HG02885 (cell line): ENCODE measurements at regions not wholly inside any gene's neighbourhood (a gene's known extent, or its start where the extent isn't known, plus 50 kb on each side); places are given as distances from the start of the nearest gene placed in this dataset.
A peak's percentile ranks its signal among the peaks of the same experiment; 100 is the strongest.
"Not testable (repeated sequence)": the region's sequence is repeated elsewhere in the genome, so short reads cannot be mapped to it uniquely, and the experiment has no call there.

ENCODE experiments used
- ATAC-seq: cut with Tn5 transposase; IDR thresholded peaks from one replicate; pipeline ENCODE4 v1.9.1; 2021; ENCODE audit warnings: mild to moderate bottlenecking; ENCODE audit not compliant: unreplicated experiment, poor library complexity

- ATAC-seq: no peak
Measured at GRCh38 chr11:109667719-109668118, 245.7 kb downstream of the C11orf87 start.

- no peak for ATAC-seq
Measured at GRCh38 chr11:109668973-109669634, 247.1 kb downstream of the C11orf87 start.

GRCh38 chr11:109677231-109677630, 255.2 kb downstream of the C11orf87 start:
- ATAC-seq: no peak

GRCh38 chr11:109677876-109678275, 255.9 kb downstream of the C11orf87 start:
- no peak for ATAC-seq

GRCh38 chr11:109680127-109680526, 258.1 kb downstream of the C11orf87 start:
- no peak for ATAC-seq

- ATAC-seq: not testable (repeated sequence)
Measured at GRCh38 chr11:109682788-109683187, 260.8 kb downstream of the C11orf87 start.

GRCh38 chr11:109695696-109696095, 273.7 kb downstream of the C11orf87 start:
- no peak for ATAC-seq

- no peak for ATAC-seq
Measured at GRCh38 chr11:109696191-109696897, 274.4 kb downstream of the C11orf87 start.

- peak; percentile 99 for ATAC-seq
Measured at GRCh38 chr11:109697140-109697843, 275.3 kb downstream of the C11orf87 start.

- no peak for ATAC-seq
Measured at GRCh38 chr11:109698237-109698636, 276.2 kb downstream of the C11orf87 start.

GRCh38 chr11:109704432-109704831, 282.4 kb downstream of the C11orf87 start:
- no peak for ATAC-seq

- no peak for ATAC-seq
Measured at GRCh38 chr11:109706945-109707344, 285.0 kb downstream of the C11orf87 start.

GRCh38 chr11:109707411-109707810, 285.4 kb downstream of the C11orf87 start:
- ATAC-seq: no peak

- ATAC-seq: no peak
Measured at GRCh38 chr11:109708184-109708583, 286.2 kb downstream of the C11orf87 start.

- not testable (repeated sequence) for ATAC-seq
Measured at GRCh38 chr11:109714444-109714843, 292.5 kb downstream of the C11orf87 start.

GRCh38 chr11:109715424-109715823, 293.4 kb downstream of the C11orf87 start:
- ATAC-seq: not testable (repeated sequence)

- ATAC-seq: no peak
Measured at GRCh38 chr11:109726061-109726460, 304.1 kb downstream of the C11orf87 start.

GRCh38 chr11:109728056-109728455, 306.1 kb downstream of the C11orf87 start:
- no peak for ATAC-seq

- no peak for ATAC-seq
Measured at GRCh38 chr11:109729761-109730160, 307.8 kb downstream of the C11orf87 start.

- no peak for ATAC-seq
Measured at GRCh38 chr11:109730669-109731068, 308.7 kb downstream of the C11orf87 start.

GRCh38 chr11:109731451-109731850, 309.5 kb downstream of the C11orf87 start:
- no peak for ATAC-seq
